ENCODE measurements at regions not wholly inside any gene's neighbourhood (a gene's known extent, or its start where the extent isn't known, plus 50 kb on each side); places are given as distances from the start of the nearest gene placed in this dataset.
A peak's percentile ranks its signal among the peaks of the same experiment; 100 is the strongest.

- no peak for TF ChIP-seq SFPQ (IDR thresholded peaks at IDR 0.05; ENCODE audit: low read depth, low read length)
- no peak for TF ChIP-seq NR3C1 (CRISPR knock-in tag; IDR thresholded peaks at IDR 0.05)
- no peak for TF ChIP-seq RBM14 (IDR thresholded peaks at IDR 0.05; ENCODE audit: borderline replicate concordance, insufficient read depth, low read depth, low read length)
- TF ChIP-seq ARNT (IDR thresholded peaks at IDR 0.05): no peak
- peak in 1 of 2 experiments; percentile 95; a peak in 3 of 4 replicates for TF ChIP-seq RCOR1 (IDR thresholded peaks at IDR 0.05; ENCODE audit: borderline replicate concordance in 1 of 2, low read depth in 2 of 2, low read length in 2 of 2)
- TF ChIP-seq NR2C1 (IDR thresholded peaks at IDR 0.05): no peak
- TF ChIP-seq NR2C1 (tag; IDR thresholded peaks at IDR 0.05): no peak
- no peak for TF ChIP-seq XRCC3 (IDR thresholded peaks at IDR 0.05)
- no peak for TF ChIP-seq SRSF1 (IDR thresholded peaks at IDR 0.05; ENCODE audit: low read depth, low read length)
- no peak for TF ChIP-seq TRIM28 (IDR thresholded peaks at IDR 0.05)
- no peak for TF ChIP-seq ZNF274 (IDR thresholded peaks at IDR 0.05; ENCODE audit: borderline replicate concordance, low read depth, low read length)
- TF ChIP-seq ELF4 (CRISPR knock-in tag; IDR thresholded peaks at IDR 0.05): 0 out of 2 replicates have a peak, but pooled peaks have one; percentile 36
- TF ChIP-seq ARID4B (CRISPR knock-in tag; IDR thresholded peaks at IDR 0.05): no peak
- TF ChIP-seq ATF1 (CRISPR knock-in tag; IDR thresholded peaks at IDR 0.05): no peak
- TF ChIP-seq ATF1 (tag; IDR thresholded peaks at IDR 0.05): peak; percentile 69
- TF ChIP-seq ZNF239 (CRISPR knock-in tag; IDR thresholded peaks at IDR 0.05): no peak
- TF ChIP-seq E2F4 (CRISPR knock-in tag; IDR thresholded peaks at IDR 0.05; ENCODE audit: low read depth): no peak
- 0 out of 2 replicates have a peak, but pooled peaks have one; percentile 35 for TF ChIP-seq ZNF644 (tag; IDR thresholded peaks at IDR 0.05; ENCODE audit: low read depth)
- no peak for TF ChIP-seq EGR1 (conservative IDR thresholded peaks at IDR 0.05)
- TF ChIP-seq FOXM1 (IDR thresholded peaks at IDR 0.05; ENCODE audit: low read depth): peak; percentile 52; the same call in 1 of the 2 replicates
- no peak for TF ChIP-seq FOXM1 (CRISPR knock-in tag; IDR thresholded peaks at IDR 0.05; ENCODE audit: low read depth)
Observed at GRCh38 chr6:139748353-139749146, 374.1 kb upstream of the CITED2 start (continued).

Data from K562 (cell line).